ENCODE measurements at regions not wholly inside any gene's neighbourhood (a gene's known extent, or its start where the extent isn't known, plus 50 kb on each side); places are given as distances from the start of the nearest gene placed in this dataset.

- no peak for TF ChIP-seq CTCF (IDR thresholded peaks at IDR 0.05; ENCODE audit: insufficient read depth, low read depth, low read length)
- H3K4me3 ChIP-seq (ENCODE audit: low read depth, low read length): no peak overlapping the region
- DNase-seq (ENCODE audit: low read depth): no peak
Measured at GRCh38 chr12:3965046-3965445, 91.8 kb upstream of the PARP11 start.

- TF ChIP-seq CTCF (IDR thresholded peaks at IDR 0.05; ENCODE audit: insufficient read depth, low read depth, low read length): peak; percentile 12
- no peak overlapping the region for H3K4me3 ChIP-seq (ENCODE audit: low read depth, low read length)
- DNase-seq (ENCODE audit: low read depth): no peak
Measured at GRCh38 chr12:3964439-3964838, 91.2 kb upstream of the PARP11 start.

GRCh38 chr12:3962631-3963483 is 89.7 kb upstream of the PARP11 start:
- TF ChIP-seq CTCF (IDR thresholded peaks at IDR 0.05; ENCODE audit: insufficient read depth, low read depth, low read length): no peak
- no peak overlapping the region for H3K4me3 ChIP-seq (ENCODE audit: low read depth, low read length)
- no peak for DNase-seq (ENCODE audit: low read depth)

GRCh38 chr12:3961591-3961990 is 88.4 kb upstream of the PARP11 start:
- no peak for TF ChIP-seq CTCF (IDR thresholded peaks at IDR 0.05; ENCODE audit: insufficient read depth, low read depth, low read length)
- H3K4me3 ChIP-seq (ENCODE audit: low read depth, low read length): no peak overlapping the region
- DNase-seq (ENCODE audit: low read depth): no peak

- TF ChIP-seq CTCF (IDR thresholded peaks at IDR 0.05; ENCODE audit: insufficient read depth, low read depth, low read length): no peak
- no peak for DNase-seq (ENCODE audit: low read depth)
- no peak overlapping the region for H3K4me3 ChIP-seq (ENCODE audit: low read depth, low read length)
Measured at GRCh38 chr12:3959799-3960560, 86.8 kb upstream of the PARP11 start.

GRCh38 chr12:3958534-3958933 is 85.3 kb upstream of the PARP11 start:
- no peak for TF ChIP-seq CTCF (IDR thresholded peaks at IDR 0.05; ENCODE audit: insufficient read depth, low read depth, low read length)
- no peak overlapping the region for H3K4me3 ChIP-seq (ENCODE audit: low read depth, low read length)
- DNase-seq (ENCODE audit: low read depth): no peak
